KBM-7 (cell line): ENCODE measurements at regions not wholly inside any gene's neighbourhood (a gene's known extent, or its start where the extent isn't known, plus 50 kb on each side); places are given as distances from the start of the nearest gene placed in this dataset.
"Not testable (repeated sequence)": the region's sequence is repeated elsewhere in the genome, so short reads cannot be mapped to it uniquely, and the experiment has no call there.

Source experiments
- DNase-seq: peaks from one replicate; pipeline ENCODE4 v3.0.0-alpha.2; 2015
- in situ Hi-C: fragments of 300-500 bp; cut with MboI; formaldehyde crosslinking; loops from 2 replicates; pipeline ENCODE4 v1.14.3; 2020; ENCODE audit warnings: low sequenced_read_pairs, low pct_unique_long_range_greater_than_20kb, mixed read lengths

- in situ Hi-C loops, result loop anchor here (10.0 kb wide), 1 partner anchor 108 kb away; no protein-coding TSS in a partner anchor
- DNase-seq, result peak; percentile 40
Observed at GRCh38 chr5:126677121-126677520, 76.4 kb downstream of the PHAX start.

DNA sequence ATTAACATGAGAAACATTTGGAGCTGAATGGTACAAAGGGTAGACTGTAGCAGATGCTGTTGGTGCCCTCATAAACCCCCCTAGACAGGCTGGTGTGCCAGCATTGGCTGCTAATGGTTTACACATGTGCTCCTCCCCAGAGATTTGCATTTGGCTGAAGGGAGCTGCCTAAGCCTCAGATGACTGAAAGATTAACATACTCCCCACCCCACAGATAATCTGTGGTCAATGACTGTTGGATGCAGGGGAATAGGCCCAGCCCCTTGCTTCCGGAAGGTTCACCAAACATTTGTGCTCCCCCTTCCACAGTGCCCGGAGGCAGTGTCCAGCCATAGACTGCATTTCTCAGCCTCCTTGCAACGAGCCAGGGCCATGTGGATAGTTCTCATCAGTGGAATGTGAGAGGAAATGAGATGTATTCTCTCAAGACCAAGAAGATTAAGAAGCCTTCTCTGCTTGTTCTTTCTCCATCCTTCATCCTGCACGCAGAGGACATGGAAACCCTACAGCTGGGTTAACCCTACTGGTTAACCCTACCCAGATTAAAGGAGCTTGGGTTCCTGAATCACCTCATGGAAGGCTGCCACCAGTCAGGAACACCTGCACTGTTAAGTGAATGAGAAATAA lies 79.6 kb downstream of the PHAX start:
- in situ Hi-C loops, result no loop called here
- peak; percentile 79 for DNase-seq

GRCh38 chr5:126681314-126681713 lies 80.6 kb downstream of the PHAX start:
- DNase-seq, in situ Hi-C loops: not testable (repeated sequence)

DNA sequence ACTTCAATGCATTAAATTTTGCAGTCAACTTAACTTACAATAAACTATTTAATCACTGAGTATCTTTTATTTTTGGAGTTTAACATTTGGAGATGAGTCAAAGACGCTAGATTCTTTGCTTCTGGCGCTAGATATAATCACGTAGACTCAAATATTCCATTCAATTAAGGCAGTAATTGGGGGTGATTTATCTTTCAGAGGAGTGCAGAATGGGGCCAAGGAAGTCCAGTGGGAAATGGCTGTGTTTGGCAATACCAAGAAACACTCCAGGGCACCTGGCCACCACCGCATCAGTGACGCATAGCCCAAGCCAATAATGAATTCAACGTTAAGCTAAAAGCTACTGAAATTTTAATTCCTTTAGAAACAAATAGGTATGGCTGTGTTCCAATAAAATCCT lies 81.2 kb downstream of the PHAX start:
- no peak for DNase-seq
- in situ Hi-C loops, result no loop called here

DNA sequence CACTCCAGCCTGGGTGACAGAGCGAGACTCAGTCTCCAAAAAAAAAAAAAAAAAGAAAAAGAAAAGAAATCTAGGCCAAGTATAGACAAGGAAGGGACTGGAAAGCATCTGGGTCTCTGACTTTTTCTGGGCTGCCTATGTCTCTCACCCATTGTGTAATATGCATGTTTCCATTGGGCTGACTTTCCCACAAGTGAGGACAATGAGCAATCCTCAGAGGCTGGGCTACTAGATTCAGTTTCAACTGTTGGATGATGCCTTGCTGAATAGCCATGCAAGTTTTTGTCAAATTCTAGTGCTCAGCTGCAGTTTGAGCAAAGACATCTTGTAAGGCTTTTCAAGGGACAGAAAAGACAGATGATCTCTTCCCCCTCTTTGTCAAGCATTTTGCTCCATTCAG lies 82.1 kb downstream of the PHAX start:
- in situ Hi-C loops, result no loop called here

DNA sequence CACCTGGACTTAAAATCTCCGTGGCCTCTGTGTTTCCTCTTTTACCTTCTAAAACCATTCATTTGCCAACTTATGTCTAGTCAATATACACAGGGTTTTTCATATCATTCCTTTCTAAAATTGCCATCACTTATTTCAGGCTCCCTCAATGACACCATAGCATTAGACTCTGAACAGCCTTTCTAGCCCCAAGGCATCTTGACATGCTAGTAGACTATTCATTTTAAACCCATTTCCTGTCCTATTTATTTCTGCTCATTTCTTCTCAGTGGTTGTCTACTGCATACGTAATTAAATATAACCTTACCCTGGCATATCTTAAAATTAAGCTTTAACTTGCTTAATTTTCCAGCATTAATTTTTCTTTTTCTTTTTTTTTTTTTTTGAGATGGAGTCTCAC lies 83.2 kb downstream of the PHAX start:
- in situ Hi-C loops, result no loop called here
- DNase-seq, result no peak

More for the DNA sequence above, 82.1 kb downstream of the PHAX start:
- no peak for DNase-seq

- in situ Hi-C loops, DNase-seq: not testable (repeated sequence)
Observed at GRCh38 chr5:126684656-126685442, 84.1 kb downstream of the PHAX start.

GRCh38 chr5:126686451-126687126 lies 85.8 kb downstream of the PHAX start:
- in situ Hi-C loops, result no loop called here

DNA sequence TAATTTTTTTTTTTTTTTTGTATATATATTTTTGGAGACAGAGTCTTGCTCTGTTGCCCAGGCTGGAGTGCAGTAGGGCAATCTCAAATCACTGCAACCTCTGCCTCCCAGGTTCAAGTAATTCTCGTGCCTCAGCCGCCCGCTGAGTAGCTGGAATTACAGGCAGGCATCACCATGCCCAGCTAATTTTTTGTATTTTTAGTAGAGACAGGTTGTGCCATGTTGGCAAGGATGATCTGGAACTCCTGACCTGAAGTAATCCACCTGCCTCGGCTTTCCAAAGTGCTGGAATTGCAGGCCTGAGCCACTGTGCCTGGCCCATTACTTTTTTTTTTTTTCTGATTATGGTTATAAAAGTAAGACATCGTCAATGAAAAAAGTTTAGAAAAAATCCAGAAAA lies 84.0 kb upstream of the LMNB1 start:
- in situ Hi-C loops, result no loop called here
- no peak for DNase-seq

More at GRCh38 chr5:126686451-126687126, 85.8 kb downstream of the PHAX start:
- peak; percentile 40 for DNase-seq

DNA sequence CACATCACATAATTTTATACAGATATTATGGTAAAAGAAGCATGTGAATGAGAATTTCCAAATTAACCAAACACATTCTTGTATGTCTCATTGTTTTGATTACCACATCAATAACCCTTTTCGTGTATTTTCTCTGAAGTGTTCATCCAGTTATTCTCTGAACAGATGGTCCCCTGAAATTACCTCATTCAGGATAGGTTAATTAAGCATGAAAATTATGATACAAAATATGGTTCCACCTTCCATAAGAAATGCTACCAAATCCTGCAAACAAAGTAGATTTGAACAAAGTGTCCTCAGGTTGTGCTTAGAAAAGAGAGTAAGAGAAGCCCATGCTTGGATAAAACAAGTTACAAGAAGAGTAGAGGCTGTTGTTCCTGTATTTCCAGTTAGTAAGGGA lies 83.1 kb upstream of the LMNB1 start:
- in situ Hi-C loops, result no loop called here
- DNase-seq, result no peak

- DNase-seq, result no peak
- in situ Hi-C loops, result no loop called here
Observed at GRCh38 chr5:126694403-126694802, 82.5 kb upstream of the LMNB1 start.

- DNase-seq, result no peak
- in situ Hi-C loops, result no loop called here
Observed at GRCh38 chr5:126695091-126695490, 81.8 kb upstream of the LMNB1 start.

- DNase-seq, result no peak
- in situ Hi-C loops, result no loop called here
Observed at GRCh38 chr5:126707080-126707479, 69.9 kb upstream of the LMNB1 start.

DNA sequence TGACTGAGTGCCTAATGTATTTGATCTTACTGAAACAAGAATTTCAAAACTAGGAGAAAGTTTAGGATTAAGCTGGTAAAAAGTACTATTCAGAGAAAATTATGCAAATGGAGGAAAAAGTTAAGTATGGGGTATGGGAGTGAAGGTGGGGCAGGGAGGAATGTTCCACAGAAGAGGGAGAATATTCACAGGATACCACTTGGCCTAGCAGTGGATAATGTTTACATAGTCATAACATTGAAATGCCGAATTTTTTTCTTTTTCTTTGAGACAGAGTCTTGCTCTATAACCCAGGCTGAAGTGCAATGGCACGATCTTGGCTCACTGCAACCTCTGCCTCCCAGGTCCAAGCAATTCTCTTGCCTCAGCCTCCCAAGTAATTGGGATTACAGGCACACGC lies 61.2 kb upstream of the LMNB1 start:
- in situ Hi-C loops, result no loop called here
- DNase-seq, result no peak

DNA sequence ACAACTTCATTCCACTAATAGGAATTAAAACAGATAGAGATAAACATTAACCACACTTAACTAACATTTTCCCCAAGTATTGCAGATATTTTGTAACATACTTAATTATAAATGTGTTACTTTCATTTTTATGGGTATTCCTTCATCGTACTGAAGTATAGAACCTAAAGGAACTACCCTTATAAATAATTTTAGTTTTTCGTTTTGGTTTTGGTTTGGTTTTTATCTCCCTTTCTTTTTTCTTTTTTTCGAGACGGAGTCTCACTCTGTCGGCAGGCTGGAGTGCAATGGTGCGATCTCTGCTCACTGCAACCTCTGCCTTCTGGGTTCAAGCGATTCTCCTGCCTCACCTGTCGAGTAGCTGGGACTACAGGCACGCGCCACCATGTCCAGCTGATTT lies 60.1 kb upstream of the LMNB1 start:
- DNase-seq, result no peak
- in situ Hi-C loops, result no loop called here

DNA sequence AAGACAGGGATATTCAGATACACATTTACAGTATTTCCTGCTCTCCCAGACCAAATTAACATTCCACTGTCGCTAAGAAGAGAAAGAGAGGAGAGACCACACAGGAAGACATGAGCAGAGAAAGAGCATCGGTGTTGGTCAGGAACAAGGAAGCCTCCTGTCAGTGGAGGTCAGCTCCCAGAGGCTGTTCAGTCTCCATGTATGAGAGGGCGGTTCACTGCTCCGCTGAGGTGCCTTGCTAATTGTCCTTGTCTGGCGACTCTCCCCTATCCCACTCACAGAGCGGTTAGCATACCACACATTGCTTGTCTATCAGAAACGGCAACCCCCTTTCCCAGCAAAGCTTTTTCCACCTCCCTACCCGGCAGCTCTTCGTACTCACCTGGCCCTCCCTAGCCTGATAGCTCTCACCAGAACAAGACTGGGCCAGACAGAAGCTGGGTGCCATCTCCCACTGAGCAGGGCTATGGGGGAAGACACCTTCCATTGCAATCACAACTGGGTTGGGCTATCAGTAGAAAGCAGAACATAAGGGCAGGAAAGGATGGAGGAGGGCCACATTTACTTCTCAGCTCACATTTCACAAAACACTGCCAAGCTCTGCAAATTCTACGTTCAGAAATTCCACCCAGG lies 58.6 kb upstream of the LMNB1 start:
- in situ Hi-C loops, result no loop called here
- no peak for DNase-seq

DNA sequence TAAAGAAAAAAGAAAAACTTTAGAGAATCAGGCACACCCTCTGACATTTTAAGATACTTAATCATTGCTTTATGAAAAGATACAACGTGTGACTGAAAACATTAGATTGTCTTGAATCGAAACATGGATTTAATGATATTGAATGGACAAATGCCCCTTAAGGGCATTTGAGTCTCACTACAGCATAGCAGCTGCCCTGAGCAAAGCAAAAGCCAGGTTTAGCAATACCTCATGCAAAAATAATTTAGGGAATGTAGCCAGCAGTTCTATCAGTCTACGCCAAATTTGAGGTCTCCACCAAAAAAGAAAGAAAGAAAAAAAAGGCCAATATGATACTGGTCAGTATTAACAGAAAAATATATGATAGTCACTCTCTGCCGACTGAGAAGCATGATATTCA lies 56.6 kb upstream of the LMNB1 start:
- in situ Hi-C loops, result no loop called here
- no peak for DNase-seq

GRCh38 chr5:126723643-126724042 lies 53.3 kb upstream of the LMNB1 start:
- DNase-seq, result no peak
- in situ Hi-C loops, result no loop called here
